Muscle layer of colon (tissue), 2 donors: ENCODE measurements at regions not wholly inside any gene's neighbourhood (a gene's known extent, or its start where the extent isn't known, plus 50 kb on each side); places are given as distances from the start of the nearest gene placed in this dataset.

Experiments
- H3K27ac ChIP-seq: one replicate; pipeline ENCODE4 v1.7.0; 2013; ENCODE audit warnings: low read depth, mild to moderate bottlenecking, low read length, moderate library complexity
- H3K27me3 ChIP-seq, 2 donors: one replicate each; pipeline ENCODE4 v1.7.0; 2013; ENCODE audit warnings: low read length in 2 of 2, mild to moderate bottlenecking in 2 of 2; ENCODE audit not compliant: insufficient read depth in 2 of 2, control insufficient read depth in 1 of 2
- H3K36me3 ChIP-seq: one replicate; pipeline ENCODE4 v1.7.0; 2013; ENCODE audit warnings: mild to moderate bottlenecking, low read length; ENCODE audit not compliant: insufficient read depth
- H3K4me1 ChIP-seq: one replicate; pipeline ENCODE4 v1.7.0; 2013; ENCODE audit warnings: mild to moderate bottlenecking, low read length; ENCODE audit not compliant: insufficient read depth
- H3K4me3 ChIP-seq, 2 donors: one replicate each; pipeline ENCODE4 v1.7.0; 2013; ENCODE audit warnings: low read length in 2 of 2, low read depth in 1 of 2, mild to moderate bottlenecking in 1 of 2, moderate library complexity in 1 of 2
- H3K9ac ChIP-seq: one replicate; pipeline ENCODE4 v1.7.0; 2013; ENCODE audit warnings: low read length
- H3K9me3 ChIP-seq: one replicate; pipeline ENCODE4 v1.7.0; 2013; ENCODE audit warnings: mild to moderate bottlenecking, low read length
- donor health status: abdominal sarcoma.
- donor health status: Adenocarcinoma of cecum.

DNA sequence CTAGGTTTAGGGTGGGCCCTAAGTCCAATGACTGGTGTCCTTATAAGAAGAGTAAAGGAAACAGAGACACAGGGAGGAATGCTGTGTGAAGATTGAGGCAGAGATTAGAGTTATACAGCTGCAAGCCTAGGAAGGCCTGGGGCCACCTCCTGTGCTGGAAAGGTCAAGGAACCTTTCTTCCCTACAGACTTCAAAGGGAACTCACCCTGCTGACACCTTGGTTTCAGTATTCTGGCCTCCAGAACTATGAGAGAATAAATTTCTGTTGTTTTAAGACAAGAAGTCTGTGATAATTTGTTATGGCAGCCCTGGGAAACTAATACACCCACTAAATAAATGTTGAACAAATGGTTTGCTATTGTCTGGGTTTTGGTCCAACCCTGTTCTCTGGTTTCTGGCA is 102.3 kb upstream of the NEUROD1 start:
- no peaks in the 10 kb centered on the region for H3K27me3 ChIP-seq
- H3K4me3 ChIP-seq: no peak overlapping the region
- no peak overlapping the region for H3K9ac ChIP-seq
- H3K4me1 ChIP-seq: peaks cover 8% of the 10 kb centered on the region
- no peaks in the 10 kb centered on the region for H3K9me3 ChIP-seq
- H3K36me3 ChIP-seq: no peaks in the 10 kb centered on the region
- H3K27ac ChIP-seq: no peak overlapping the region

DNA sequence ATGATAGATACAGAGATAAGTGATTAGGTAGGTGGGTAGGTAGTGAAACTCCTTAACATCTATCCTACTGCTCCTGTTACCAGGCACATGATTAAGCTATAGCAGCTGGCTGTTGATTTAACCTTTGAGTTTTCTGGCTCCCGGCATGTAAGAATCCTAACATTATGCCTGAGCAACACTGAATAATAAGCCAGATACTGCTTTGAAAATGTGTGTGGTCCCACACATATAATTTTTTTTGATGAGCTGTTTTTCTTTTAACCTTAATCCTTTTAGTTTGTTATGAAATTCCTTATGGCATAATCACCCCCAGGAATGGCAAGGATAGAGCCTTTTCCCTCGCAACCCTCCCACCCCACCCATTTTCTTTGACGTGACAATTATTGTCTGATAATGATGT is 104.2 kb upstream of the NEUROD1 start:
- no peaks in the 10 kb centered on the region for H3K36me3 ChIP-seq
- H3K4me1 ChIP-seq: peaks cover 6% of the 10 kb centered on the region
- no peak overlapping the region for H3K9ac ChIP-seq
- no peak overlapping the region for H3K27ac ChIP-seq
- no peak overlapping the region for H3K4me3 ChIP-seq
- H3K27me3 ChIP-seq: no peaks in the 10 kb centered on the region
- H3K9me3 ChIP-seq: no peaks in the 10 kb centered on the region

DNA sequence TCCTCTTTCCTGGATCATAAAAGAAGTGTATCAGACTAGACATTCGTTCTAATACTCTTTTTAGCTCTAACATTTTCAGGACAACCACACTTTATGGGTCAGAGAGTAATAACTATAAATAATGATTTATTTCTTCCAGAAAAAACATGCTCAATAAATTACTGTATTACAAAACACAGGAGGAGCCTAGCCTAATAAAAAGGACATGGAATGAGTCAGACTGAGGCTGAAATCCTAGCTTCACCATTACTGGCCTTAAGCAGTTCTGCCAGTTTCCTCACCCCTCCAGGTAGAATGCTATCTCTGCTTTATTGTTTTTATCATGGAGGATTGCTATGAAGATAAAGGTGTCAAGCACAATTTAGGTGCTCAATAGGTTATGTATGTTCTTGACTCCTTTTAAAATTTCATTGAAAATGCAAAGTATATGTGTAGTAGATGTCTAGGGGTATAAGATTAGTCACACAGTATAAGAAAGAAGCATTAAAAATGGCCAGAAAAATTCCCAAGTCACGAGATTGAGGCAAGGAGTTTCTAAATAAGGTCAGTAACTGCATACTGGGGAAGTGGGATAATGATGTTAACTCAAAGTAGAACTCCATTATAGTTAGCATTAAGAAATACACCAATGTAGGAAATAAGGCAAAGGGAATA is 105.5 kb upstream of the NEUROD1 start:
- H3K4me3 ChIP-seq: no peak overlapping the region
- H3K9ac ChIP-seq: no peak overlapping the region
- no peaks in the 10 kb centered on the region for H3K36me3 ChIP-seq
- H3K9me3 ChIP-seq: no peaks in the 10 kb centered on the region
- H3K4me1 ChIP-seq: no peaks in the 10 kb centered on the region
- no peak overlapping the region for H3K27ac ChIP-seq
- no peaks in the 10 kb centered on the region for H3K27me3 ChIP-seq

DNA sequence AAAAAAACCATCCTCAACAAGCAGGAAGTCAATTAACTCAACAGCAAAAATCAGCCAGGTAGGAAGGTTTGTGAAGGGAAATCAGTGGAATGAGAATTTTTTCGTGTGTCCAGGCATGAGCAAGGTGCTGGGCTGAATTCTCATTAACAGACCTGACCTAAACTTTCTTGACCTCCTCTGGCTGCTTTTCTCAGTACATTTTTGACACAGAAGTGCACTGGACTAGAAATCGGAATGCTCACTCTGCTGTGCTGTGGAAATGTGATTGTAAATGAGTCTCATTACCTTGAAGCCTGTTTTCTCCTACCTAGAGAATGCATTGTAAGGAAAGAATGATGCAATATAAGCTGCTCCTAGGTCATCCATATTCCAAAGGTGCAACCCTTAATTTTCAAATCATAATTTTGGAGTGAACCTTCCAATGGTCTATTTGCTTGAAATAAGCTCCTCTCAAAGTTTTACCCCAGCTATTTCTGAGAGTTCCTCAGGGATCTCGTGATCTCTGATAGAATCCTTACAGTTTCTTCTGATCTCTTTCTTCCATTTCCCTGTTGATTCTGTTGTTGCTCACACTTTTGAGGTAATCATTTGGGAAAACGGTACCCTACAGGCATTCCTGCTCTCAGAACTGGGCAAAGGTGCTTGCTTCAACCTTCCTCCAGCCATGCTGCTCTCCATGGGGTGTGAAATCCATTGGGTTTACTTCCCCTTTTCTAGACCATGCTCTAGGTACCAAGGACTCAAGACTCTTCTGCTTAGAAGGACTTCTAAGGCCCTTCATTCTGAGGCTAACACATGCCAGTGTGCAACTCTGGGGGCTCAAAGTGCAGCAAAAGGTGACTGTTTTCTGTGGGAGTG is 104.9 kb upstream of the ITPRID2 start:
- H3K27me3 ChIP-seq: no peaks in the 10 kb centered on the region
- no peaks in the 10 kb centered on the region for H3K4me1 ChIP-seq
- no peaks in the 10 kb centered on the region for H3K9me3 ChIP-seq
- no peak overlapping the region for H3K9ac ChIP-seq
- H3K4me3 ChIP-seq: no peak overlapping the region
- no peaks in the 10 kb centered on the region for H3K36me3 ChIP-seq
- no peak overlapping the region for H3K27ac ChIP-seq

DNA sequence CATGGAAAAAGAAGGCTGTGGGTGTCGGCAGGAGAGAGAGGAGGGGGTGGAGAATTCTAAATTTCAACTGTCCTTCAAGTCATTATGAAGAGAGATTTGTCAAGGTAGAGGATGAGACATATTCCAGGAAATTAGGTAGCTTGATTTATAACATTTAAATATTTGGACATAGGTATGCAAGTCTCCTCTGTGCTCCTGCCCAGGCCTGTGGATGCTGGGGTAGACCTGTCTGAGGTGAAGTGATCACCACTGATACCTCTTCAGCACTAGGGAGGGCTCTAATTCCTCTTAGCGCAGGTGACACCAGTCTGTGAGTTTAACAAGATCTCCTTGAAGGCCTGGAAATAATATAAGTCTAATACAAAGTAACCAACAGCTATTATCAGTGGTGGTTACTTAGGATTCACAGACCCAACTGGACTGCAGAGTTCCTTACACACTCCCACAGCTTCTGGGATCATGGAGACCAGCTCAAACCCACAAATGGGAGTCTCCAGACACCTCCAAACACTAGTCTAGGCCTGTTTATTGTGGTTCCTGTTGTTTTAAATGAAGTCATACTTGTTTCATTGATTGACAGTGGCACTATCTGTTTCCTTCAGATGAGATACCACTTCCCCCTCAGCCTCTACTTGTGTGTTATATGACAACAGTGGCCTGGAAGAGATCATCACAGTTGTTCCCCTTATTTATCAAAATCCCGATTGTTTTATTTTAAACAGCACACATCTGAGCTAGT is 104.1 kb upstream of the ITPRID2 start:
- no peaks in the 10 kb centered on the region for H3K9me3 ChIP-seq
- H3K36me3 ChIP-seq: no peaks in the 10 kb centered on the region
- no peak overlapping the region for H3K4me3 ChIP-seq
- no peak overlapping the region for H3K9ac ChIP-seq
- no peaks in the 10 kb centered on the region for H3K4me1 ChIP-seq
- no peak overlapping the region for H3K27ac ChIP-seq
- H3K27me3 ChIP-seq: no peaks in the 10 kb centered on the region

DNA sequence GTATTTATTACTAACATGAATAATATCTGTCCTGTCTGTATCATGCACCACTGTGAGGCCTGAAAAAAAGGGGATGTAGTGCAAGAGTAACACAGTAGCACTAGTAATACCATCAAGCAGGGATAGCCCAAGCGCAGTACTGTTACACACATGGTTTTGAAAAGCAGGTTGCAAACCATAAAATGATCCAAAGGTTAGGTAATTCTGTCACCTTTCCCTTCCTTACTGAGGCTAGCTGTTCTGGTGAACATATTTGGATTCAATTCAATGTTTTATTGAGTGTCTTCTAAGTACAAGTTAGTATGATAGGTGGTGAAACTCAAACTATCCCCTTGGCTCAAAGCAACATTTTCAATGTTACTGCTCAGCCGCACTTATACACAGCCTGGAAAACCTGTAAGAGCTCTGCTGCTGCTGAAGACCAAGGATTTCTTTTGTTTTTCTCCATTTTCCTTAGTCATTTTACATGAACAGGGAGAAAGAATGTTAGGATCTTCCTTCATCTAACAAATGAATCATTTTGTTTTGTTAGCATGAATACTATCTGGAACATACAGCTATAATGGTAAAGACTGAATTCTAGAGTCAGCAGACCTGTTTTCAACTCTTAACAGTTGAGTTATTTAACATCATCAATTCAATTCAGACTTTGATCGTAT is 102.5 kb upstream of the ITPRID2 start:
- H3K4me3 ChIP-seq: no peak overlapping the region
- no peaks in the 10 kb centered on the region for H3K36me3 ChIP-seq
- no peaks in the 10 kb centered on the region for H3K9me3 ChIP-seq
- no peaks in the 10 kb centered on the region for H3K4me1 ChIP-seq
- no peak overlapping the region for H3K9ac ChIP-seq
- no peaks in the 10 kb centered on the region for H3K27me3 ChIP-seq
- no peak overlapping the region for H3K27ac ChIP-seq

DNA sequence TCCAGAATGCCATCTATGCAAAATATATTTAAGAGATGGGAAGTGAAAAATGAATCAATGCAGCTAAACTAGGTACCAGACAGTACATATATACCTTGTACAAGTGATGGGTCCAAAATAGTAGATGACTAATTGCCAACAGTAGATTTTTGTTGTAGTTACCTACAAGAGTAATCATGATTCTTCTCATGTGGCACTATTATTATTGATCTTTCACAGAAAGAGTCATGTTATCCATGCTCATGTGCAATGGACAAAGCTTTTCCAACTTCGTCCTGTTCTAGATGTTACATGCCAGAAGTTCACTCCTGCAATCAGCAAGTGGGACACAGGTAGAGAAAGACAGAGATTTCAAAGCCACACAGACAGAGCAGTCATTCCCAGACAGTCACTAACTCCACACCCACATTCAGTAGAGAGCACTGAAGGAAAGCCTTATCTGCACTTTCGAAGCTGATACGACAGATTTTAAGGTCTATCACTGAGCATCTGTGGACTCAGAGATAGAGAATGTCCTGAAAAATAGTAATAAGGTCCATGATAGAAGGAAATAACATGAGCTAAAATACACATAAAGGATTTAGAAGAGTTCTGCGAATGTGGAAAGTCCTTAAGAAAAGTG is 101.6 kb upstream of the ITPRID2 start:
- H3K36me3 ChIP-seq: no peaks in the 10 kb centered on the region
- no peaks in the 10 kb centered on the region for H3K9me3 ChIP-seq
- no peaks in the 10 kb centered on the region for H3K27me3 ChIP-seq
- no peak overlapping the region for H3K9ac ChIP-seq
- no peak overlapping the region for H3K27ac ChIP-seq
- H3K4me1 ChIP-seq: no peaks in the 10 kb centered on the region
- H3K4me3 ChIP-seq: no peak overlapping the region

DNA sequence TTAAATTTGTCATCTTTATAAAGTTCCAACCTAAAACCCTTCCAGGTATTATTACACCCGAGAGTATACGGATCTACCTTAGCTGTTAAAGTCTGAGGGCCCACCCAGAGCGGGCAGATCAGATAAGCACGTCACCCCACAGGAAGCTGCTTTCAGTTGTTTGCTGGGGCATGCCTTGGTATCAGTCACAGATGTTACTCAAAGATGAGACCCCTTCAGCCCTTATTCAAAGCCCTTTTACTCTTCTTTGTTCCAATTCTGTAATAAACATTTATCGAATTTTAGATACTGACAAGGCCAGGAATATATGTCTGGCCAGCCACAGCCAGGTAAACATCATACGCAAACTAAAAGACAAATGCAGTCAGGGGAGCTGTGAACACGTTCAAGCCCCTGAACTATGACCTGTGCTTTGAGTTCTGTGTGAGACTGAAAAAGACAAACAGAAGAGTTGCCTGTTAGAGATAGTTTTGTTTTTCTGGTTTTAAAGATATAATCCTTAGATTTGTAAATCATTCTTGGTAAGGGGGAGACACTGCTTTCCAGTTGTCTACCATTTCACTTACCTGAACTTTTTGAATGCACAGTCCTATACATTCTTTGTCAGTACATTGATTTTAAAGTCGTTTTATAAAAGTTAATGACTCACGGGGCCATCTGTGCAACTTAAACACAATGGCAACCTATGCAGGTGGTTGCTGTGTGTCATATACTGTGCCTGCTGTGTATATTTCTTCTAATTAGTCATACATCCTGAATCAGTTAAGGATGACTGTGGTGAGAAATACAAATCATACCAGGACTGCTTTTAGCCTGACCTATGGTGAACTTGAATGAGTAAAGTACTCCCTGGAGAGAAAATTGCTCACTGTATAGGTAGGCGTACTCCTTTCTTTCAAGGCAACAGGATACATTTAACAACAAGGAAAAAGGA is 100.5 kb upstream of the ITPRID2 start:
- H3K4me3 ChIP-seq: no peak overlapping the region
- no peaks in the 10 kb centered on the region for H3K27me3 ChIP-seq
- H3K4me1 ChIP-seq: no peaks in the 10 kb centered on the region
- no peak overlapping the region for H3K27ac ChIP-seq
- H3K9ac ChIP-seq: no peak overlapping the region
- no peaks in the 10 kb centered on the region for H3K36me3 ChIP-seq
- H3K9me3 ChIP-seq: no peaks in the 10 kb centered on the region

DNA sequence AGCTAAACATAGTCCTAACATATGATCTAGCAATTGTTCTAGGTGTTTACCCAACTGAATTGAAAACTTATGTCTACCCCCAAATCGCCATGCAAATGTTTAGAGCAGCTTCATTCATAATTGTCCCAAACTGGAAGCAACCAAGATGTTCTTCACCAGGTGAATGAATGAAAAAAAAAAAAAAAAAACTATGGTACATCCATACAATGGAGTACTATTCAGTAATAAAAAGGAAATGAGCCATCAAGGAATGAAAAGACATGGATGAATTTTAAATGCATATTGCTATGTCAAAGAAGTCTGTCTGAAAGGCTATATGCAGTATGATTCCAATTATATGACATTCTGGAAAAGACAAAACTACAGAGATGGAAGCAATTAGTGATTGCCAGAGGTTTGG is 98.6 kb upstream of the ITPRID2 start:
- Histone ChIP-seq H3K27me3 (no peaks in the 10 kb centered on the region), H3K36me3 (no peaks in the 10 kb centered on the region), H3K9me3 (no peaks in the 10 kb centered on the region), H3K27ac (no peak overlapping the region), H3K9ac (no peak overlapping the region), H3K4me1 (no peaks in the 10 kb centered on the region), H3K4me3 (no peak overlapping the region)

DNA sequence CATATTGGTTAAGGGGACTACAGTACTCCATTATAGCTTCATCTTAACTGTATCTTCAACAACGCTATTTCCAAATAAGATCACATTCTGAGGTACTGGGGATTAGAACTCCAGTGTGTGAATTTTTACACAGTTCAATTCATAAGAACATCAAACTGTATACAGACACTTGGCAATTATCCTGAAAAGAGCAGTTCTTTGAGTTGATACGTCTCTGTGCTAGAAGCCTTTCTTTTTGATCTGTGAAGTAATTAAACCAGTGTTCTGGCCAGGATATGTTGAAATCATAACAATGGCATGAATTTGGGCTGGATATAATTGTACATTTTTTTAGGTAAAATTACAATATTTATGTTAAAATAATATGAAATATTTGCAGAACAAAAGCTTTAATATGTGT is 93.5 kb upstream of the ITPRID2 start:
- Histone ChIP-seq H3K27ac (no peak overlapping the region), H3K9ac (no peak overlapping the region), H3K27me3 (no peaks in the 10 kb centered on the region), H3K4me3 (no peak overlapping the region), H3K4me1 (no peaks in the 10 kb centered on the region), H3K36me3 (no peaks in the 10 kb centered on the region), H3K9me3 (no peaks in the 10 kb centered on the region)
